Astrocyte (in vitro differentiated cells and primary cell): ENCODE measurements at regions not wholly inside any gene's neighbourhood (a gene's known extent, or its start where the extent isn't known, plus 50 kb on each side); places are given as distances from the start of the nearest gene placed in this dataset.

ENCODE experiments used
- DNase-seq: peaks from one replicate; pipeline ENCODE4 v3.0.0-alpha.2; 2010; ENCODE audit warnings: low read depth
- FAIRE-seq: peaks from 2 replicates; lab custom pipeline; 2011; peaks lifted over from hg19 to GRCh38; lab: Jason Lieb, UNC
- H2AFZ ChIP-seq: 2 replicates; pipeline ENCODE4 v1.6.0; 2012; ENCODE audit warnings: low read depth, low read length, inconsistent platforms
- H3K27ac ChIP-seq: 2 replicates; pipeline ENCODE4 v1.5.1; 2011; ENCODE audit warnings: low read depth, low read length, inconsistent platforms
- H3K27me3 ChIP-seq: 2 replicates; pipeline ENCODE4 v1.6.0; 2011; ENCODE audit warnings: low read length, inconsistent platforms; ENCODE audit not compliant: insufficient read depth
- H3K36me3 ChIP-seq: 2 replicates; pipeline ENCODE4 v1.5.1; 2011; ENCODE audit warnings: low read length, inconsistent platforms; ENCODE audit not compliant: insufficient read depth
- H3K4me1 ChIP-seq: 2 replicates; pipeline ENCODE4 v1.5.1; 2011; ENCODE audit warnings: low read length, inconsistent platforms; ENCODE audit not compliant: insufficient read depth
- H3K4me2 ChIP-seq: 2 replicates; pipeline ENCODE4 v1.6.0; 2012; ENCODE audit warnings: low read length, inconsistent platforms
- H3K4me3 ChIP-seq: 2 replicates; pipeline ENCODE4 v1.5.1; 2011; ENCODE audit warnings: low read depth, mild to moderate bottlenecking, low read length, inconsistent platforms; ENCODE audit not compliant: insufficient read depth
- H3K79me2 ChIP-seq: 2 replicates; pipeline ENCODE4 v1.6.0; 2012; ENCODE audit warnings: mild to moderate bottlenecking, low read length, inconsistent platforms; ENCODE audit not compliant: insufficient read depth
- H3K9ac ChIP-seq: 2 replicates; pipeline ENCODE4 v1.6.0; 2012; ENCODE audit warnings: mild to moderate bottlenecking, low read length, inconsistent platforms
- H3K9me3 ChIP-seq: 2 replicates; pipeline ENCODE4 v1.5.1; 2012; ENCODE audit warnings: low read depth, mild to moderate bottlenecking, low read length, inconsistent platforms; ENCODE audit not compliant: insufficient read depth
- H4K20me1 ChIP-seq: 2 replicates; pipeline ENCODE4 v1.6.0; 2012; ENCODE audit warnings: low read length, inconsistent platforms; ENCODE audit not compliant: insufficient read depth
- H3K27ac Mint-ChIP-seq: one replicate; pipeline ENCODE4 v1.8.0; 2021; ENCODE audit warnings: mild to moderate bottlenecking, mixed read lengths; ENCODE audit not compliant: unreplicated experiment
- H3K27me3 Mint-ChIP-seq: one replicate; pipeline ENCODE4 v1.8.0; 2021; ENCODE audit warnings: low read depth, mixed read lengths; ENCODE audit not compliant: unreplicated experiment
- H3K36me3 Mint-ChIP-seq: one replicate; pipeline ENCODE4 v1.8.0; 2021; ENCODE audit warnings: low read depth, mixed read lengths; ENCODE audit not compliant: unreplicated experiment
- H3K4me1 Mint-ChIP-seq: one replicate; pipeline ENCODE4 v1.8.0; 2021; ENCODE audit warnings: low read depth, mixed read lengths; ENCODE audit not compliant: unreplicated experiment
- H3K4me3 Mint-ChIP-seq: one replicate; pipeline ENCODE4 v1.8.0; 2021; ENCODE audit warnings: mild to moderate bottlenecking, moderate library complexity, mixed read lengths; ENCODE audit not compliant: unreplicated experiment
- H3K9me3 Mint-ChIP-seq: one replicate; pipeline ENCODE4 v1.8.0; 2021; ENCODE audit warnings: mild to moderate bottlenecking, mixed read lengths; ENCODE audit not compliant: unreplicated experiment
- EZH2 ChIP-seq: IDR thresholded peaks from 2 replicates; pipeline ENCODE4 v1.6.1; 2012; ENCODE audit warnings: mild to moderate bottlenecking, low read length, inconsistent platforms; ENCODE audit not compliant: insufficient read depth
- TF ChIP-seq, protein P1 (sequence below): IDR thresholded peaks from 2 replicates; pipeline ENCODE4 v1.5.1; 2011; ENCODE audit warnings: low read depth, mild to moderate bottlenecking, inconsistent platforms, low read length, moderate library complexity; ENCODE audit not compliant: insufficient read depth

DNA sequence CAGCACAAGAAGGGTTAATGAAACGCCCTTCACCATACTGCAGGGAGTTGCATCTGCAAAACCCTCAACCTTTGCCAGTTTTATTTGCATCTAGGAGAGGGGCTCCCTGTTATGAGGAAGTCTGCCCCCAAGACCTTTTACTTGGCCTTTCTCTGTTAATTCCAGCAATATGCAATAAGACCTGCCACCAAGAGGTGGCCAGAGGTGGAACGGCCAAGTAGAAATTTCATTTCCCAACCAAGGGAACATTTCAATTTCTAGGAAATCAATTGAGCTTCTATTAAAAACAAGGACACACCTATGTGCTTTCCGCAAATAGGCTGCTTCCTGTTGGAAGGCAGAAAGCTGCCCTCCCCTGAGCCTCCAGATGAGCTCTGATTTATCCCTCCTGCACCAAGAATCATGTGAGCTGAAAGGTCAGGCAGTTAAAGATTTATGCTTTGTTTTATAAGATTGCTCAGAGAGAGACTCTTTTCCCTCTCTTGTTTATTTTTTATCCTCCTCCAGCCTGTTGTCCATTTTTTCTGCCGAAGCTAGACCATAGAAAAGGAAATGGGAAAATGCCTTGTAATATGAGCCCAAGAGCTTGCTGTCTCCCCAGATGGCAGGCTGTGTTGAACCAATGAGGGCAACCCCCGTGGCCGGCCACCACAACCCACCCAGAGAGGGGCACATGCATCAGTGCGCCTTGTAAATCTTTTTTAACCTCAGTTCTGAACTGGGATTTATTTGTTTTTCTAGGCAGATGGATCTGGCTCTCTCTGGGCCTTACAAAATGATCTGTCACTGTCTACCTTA is 572.8 kb downstream of the TLE1 start:
- no peak overlapping the region for H3K27ac Mint-ChIP-seq
- peaks cover 15% of the 10 kb centered on the region for H3K4me1 Mint-ChIP-seq
- Histone ChIP-seq H3K27me3 (no peaks in the 10 kb centered on the region), H3K9me3 (no peaks in the 10 kb centered on the region), H3K36me3 (no peaks in the 10 kb centered on the region), H3K27ac (no peak overlapping the region), H3K9ac (no peak overlapping the region), H3K79me2 (no peaks in the 10 kb centered on the region), H3K4me3 (no peak overlapping the region), H4K20me1 (no peaks in the 10 kb centered on the region), H2AFZ (no peak overlapping the region), H3K4me1 (no peaks in the 10 kb centered on the region), H3K4me2 (no peak overlapping the region)
- no peaks in the 10 kb centered on the region for H3K27me3 Mint-ChIP-seq
- H3K36me3 Mint-ChIP-seq: no peaks in the 10 kb centered on the region
- FAIRE-seq: no peak
- DNase-seq: no peak
- peaks cover 1% of the 10 kb centered on the region for H3K9me3 Mint-ChIP-seq
- H3K4me3 Mint-ChIP-seq: no peak overlapping the region
- TF ChIP-seq, protein P1, sequence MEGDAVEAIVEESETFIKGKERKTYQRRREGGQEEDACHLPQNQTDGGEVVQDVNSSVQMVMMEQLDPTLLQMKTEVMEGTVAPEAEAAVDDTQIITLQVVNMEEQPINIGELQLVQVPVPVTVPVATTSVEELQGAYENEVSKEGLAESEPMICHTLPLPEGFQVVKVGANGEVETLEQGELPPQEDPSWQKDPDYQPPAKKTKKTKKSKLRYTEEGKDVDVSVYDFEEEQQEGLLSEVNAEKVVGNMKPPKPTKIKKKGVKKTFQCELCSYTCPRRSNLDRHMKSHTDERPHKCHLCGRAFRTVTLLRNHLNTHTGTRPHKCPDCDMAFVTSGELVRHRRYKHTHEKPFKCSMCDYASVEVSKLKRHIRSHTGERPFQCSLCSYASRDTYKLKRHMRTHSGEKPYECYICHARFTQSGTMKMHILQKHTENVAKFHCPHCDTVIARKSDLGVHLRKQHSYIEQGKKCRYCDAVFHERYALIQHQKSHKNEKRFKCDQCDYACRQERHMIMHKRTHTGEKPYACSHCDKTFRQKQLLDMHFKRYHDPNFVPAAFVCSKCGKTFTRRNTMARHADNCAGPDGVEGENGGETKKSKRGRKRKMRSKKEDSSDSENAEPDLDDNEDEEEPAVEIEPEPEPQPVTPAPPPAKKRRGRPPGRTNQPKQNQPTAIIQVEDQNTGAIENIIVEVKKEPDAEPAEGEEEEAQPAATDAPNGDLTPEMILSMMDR: no peak
- no peak for TF ChIP-seq EZH2

DNA sequence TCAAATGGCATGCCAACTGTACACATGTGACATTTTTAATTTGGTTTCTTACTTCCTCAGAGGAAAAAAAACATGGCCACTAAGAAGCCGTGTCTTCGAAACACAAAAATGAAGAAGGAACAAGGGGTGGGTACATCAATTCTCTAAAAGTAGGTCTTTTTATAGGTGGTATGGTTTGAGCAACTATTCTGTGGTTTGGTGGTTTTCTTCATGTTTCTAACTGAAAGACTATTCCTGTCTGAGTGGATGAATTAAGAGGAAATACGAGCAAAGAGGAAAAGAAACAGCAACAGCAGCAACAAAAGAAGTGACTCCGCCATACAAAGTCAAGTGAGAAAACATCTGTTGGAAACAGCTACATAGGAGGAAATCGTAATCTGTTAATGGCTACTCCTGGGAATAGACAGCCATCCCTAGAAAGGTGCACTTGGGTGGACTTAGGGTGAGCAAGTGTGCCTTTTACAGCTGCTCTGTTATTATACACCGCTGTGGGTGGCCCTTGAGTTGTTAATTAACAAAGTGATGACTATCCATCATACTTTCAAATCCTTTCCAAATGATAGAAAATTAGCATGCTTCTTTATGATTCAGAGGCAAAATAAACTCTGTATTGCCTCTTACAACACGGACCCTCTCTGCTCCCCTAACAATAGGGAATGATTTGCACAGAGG is 575.8 kb downstream of the TLE1 start:
- Histone ChIP-seq H4K20me1 (no peaks in the 10 kb centered on the region), H3K9me3 (no peaks in the 10 kb centered on the region), H3K4me3 (no peak overlapping the region), H3K9ac (no peak overlapping the region), H3K27ac (no peak overlapping the region), H3K36me3 (no peaks in the 10 kb centered on the region), H3K27me3 (no peaks in the 10 kb centered on the region), H3K79me2 (no peaks in the 10 kb centered on the region), H2AFZ (no peak overlapping the region), H3K4me1 (no peaks in the 10 kb centered on the region), H3K4me2 (peak overlapping the region; percentile 2)
- H3K9me3 Mint-ChIP-seq: no peaks in the 10 kb centered on the region
- H3K27me3 Mint-ChIP-seq: no peaks in the 10 kb centered on the region
- no peak overlapping the region for H3K27ac Mint-ChIP-seq
- peaks cover 15% of the 10 kb centered on the region for H3K4me1 Mint-ChIP-seq
- no peaks in the 10 kb centered on the region for H3K36me3 Mint-ChIP-seq
- FAIRE-seq (no peak), DNase-seq (peak; percentile 46)
- no peak overlapping the region for H3K4me3 Mint-ChIP-seq
- TF ChIP-seq EZH2: no peak
- TF ChIP-seq, protein P1: no peak
